Keratinocyte (primary cell): ENCODE measurements at regions not wholly inside any gene's neighbourhood (a gene's known extent, or its start where the extent isn't known, plus 50 kb on each side); places are given as distances from the start of the nearest gene placed in this dataset.

Source experiments
- CTCF ChIP-seq, 3 experiments: IDR thresholded peaks in 1 of 3; conservative IDR thresholded peaks in 1 of 3; optimal IDR thresholded peaks in 1 of 3; 2 replicates in 2 of 3; 3 replicates in 1 of 3; pipeline versions ENCODE3 to v1.5.1; 2011; ENCODE audit warnings: low read length in 3 of 3, mild to moderate bottlenecking in 3 of 3, moderate library complexity in 2 of 3, control low read depth in 1 of 3, inconsistent platforms in 1 of 3; ENCODE audit not compliant: insufficient read depth in 2 of 3; ENCODE audit errors: extremely low read depth in 1 of 3
- EZH2 ChIP-seq: IDR thresholded peaks from one replicate; pipeline ENCODE4 v1.6.1; 2012; ENCODE audit warnings: inconsistent platforms, mild to moderate bottlenecking, low read length, moderate library complexity

- TF ChIP-seq CTCF (optimal IDR thresholded peaks at IDR 0.05 in 1 of 3, IDR thresholded peaks at IDR 0.05 in 1 of 3, conservative IDR thresholded peaks at IDR 0.05 in 1 of 3; ENCODE audit: extremely low read depth in 1 of 3, insufficient read depth in 2 of 3, low read length in 3 of 3), result no peak
- no peak for TF ChIP-seq EZH2
Observed at GRCh38 chr10:126851414-126852108, 53.7 kb upstream of the DOCK1 start.
